HFFc6 (cell line): ENCODE measurements at regions not wholly inside any gene's neighbourhood (a gene's known extent, or its start where the extent isn't known, plus 50 kb on each side); places are given as distances from the start of the nearest gene placed in this dataset.

Experiments used
- DNase-seq: peaks from one replicate; pipeline ENCODE4 v3.0.0-alpha.2; 2018
- H3K27ac Mint-ChIP-seq: 2 replicates; pipeline ENCODE4 v1.8.0; 2020; ENCODE audit warnings: mild to moderate bottlenecking, mixed read lengths
- H3K27me3 Mint-ChIP-seq: 2 replicates; pipeline ENCODE4 v1.8.0; 2021; ENCODE audit warnings: mild to moderate bottlenecking, moderate library complexity, mixed read lengths; ENCODE audit not compliant: insufficient read depth
- H3K36me3 Mint-ChIP-seq: 2 replicates; pipeline ENCODE4 v1.8.0; 2021; ENCODE audit warnings: low read depth, mixed read lengths
- H3K4me1 Mint-ChIP-seq: 2 replicates; pipeline ENCODE4 v1.8.0; 2020; ENCODE audit warnings: low read depth, mixed read lengths
- H3K4me3 Mint-ChIP-seq: 2 replicates; pipeline ENCODE4 v1.8.0; 2020; ENCODE audit warnings: mild to moderate bottlenecking, moderate library complexity, mixed read lengths
- H3K9me3 Mint-ChIP-seq: 2 replicates; pipeline ENCODE4 v1.8.0; 2020; ENCODE audit warnings: mild to moderate bottlenecking, mixed read lengths
- TF ChIP-seq, protein P1 (sequence below): fragments of 200-600 bp; sonication (generic); IDR thresholded peaks from 2 replicates; pipeline ENCODE4 v1.5.0; 2021; ENCODE audit warnings: antibody characterized with exemption, mild to moderate bottlenecking

DNA sequence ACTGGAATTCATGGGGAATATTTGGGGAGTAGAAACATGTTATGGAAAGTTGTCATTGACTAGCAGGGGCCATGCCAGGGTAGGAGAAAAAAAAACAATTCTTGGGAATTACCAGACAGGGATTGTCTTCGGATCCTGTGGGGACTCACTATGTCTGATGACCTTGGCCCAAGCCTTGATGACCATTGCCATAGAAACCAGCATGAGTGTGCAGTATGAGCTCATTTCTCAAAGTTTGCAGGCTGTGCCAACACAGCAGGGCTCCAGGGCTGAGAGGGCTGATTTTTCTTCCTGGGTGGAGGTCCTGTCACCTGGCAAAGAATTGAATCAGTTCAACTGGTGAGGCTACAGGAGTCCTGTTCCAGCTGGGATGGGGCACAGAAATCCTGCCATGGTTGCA is 198.3 kb downstream of the ADRA2A start:
- peaks cover 1% of the 10 kb centered on the region; the same call in 1 of the 2 replicates for H3K27me3 Mint-ChIP-seq
- TF ChIP-seq, protein P1, sequence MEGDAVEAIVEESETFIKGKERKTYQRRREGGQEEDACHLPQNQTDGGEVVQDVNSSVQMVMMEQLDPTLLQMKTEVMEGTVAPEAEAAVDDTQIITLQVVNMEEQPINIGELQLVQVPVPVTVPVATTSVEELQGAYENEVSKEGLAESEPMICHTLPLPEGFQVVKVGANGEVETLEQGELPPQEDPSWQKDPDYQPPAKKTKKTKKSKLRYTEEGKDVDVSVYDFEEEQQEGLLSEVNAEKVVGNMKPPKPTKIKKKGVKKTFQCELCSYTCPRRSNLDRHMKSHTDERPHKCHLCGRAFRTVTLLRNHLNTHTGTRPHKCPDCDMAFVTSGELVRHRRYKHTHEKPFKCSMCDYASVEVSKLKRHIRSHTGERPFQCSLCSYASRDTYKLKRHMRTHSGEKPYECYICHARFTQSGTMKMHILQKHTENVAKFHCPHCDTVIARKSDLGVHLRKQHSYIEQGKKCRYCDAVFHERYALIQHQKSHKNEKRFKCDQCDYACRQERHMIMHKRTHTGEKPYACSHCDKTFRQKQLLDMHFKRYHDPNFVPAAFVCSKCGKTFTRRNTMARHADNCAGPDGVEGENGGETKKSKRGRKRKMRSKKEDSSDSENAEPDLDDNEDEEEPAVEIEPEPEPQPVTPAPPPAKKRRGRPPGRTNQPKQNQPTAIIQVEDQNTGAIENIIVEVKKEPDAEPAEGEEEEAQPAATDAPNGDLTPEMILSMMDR, result no peak
- H3K4me1 Mint-ChIP-seq, result no peaks in the 10 kb centered on the region
- no peaks in the 10 kb centered on the region for H3K36me3 Mint-ChIP-seq
- H3K4me3 Mint-ChIP-seq, result no peak overlapping the region
- peaks cover 44% of the 10 kb centered on the region for H3K9me3 Mint-ChIP-seq
- no peak for DNase-seq
- H3K27ac Mint-ChIP-seq, result no peak overlapping the region

DNA sequence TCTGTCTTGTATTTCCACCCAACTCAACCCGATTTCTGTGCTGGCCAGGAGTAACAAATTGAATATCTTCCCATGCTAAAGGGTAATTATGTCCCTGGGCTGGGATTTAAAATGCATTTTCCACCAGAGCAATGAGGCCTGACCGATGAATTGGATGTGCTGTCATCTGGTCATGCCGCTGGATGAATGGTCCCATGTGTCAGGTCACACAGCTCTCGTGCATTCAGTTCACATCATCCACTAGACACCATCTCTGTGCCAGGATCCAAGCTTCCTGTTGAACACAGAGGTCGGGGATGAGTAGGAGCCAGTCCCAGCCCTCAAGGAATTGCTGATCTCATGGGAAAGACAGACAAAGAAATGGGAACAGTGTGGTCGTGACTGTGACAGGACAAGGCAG is 200.8 kb downstream of the ADRA2A start:
- Mint-ChIP-seq H3K9me3 (peaks cover 48% of the 10 kb centered on the region), H3K36me3 (no peaks in the 10 kb centered on the region), H3K4me1 (no peaks in the 10 kb centered on the region), H3K27me3 (peaks cover 1% of the 10 kb centered on the region), H3K4me3 (no peak overlapping the region), H3K27ac (no peak overlapping the region)
- DNase-seq, result no peak
- TF ChIP-seq, protein P1, result no peak

DNA sequence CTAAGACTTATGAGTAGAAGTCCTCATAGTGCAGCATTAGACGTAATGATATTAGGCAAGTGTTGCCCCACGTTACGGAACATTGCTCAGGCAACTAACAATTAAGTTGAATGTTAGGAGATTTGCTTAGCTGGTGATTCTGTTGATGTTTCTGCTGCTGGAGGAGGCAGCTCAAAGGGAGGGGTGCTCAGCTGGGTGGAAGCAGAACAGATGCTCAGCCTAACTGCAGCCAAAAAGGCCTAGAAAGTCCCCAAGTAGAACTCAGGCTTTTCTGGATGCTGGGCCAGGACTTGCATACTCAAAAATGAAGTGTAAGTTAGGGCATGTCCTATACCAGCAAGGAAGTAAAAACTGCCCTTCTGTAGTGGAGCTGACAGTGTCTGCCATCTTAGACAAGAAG is 201.4 kb downstream of the ADRA2A start:
- peaks cover 42% of the 10 kb centered on the region for H3K9me3 Mint-ChIP-seq
- H3K27ac Mint-ChIP-seq, result no peak overlapping the region
- H3K4me1 Mint-ChIP-seq, result no peaks in the 10 kb centered on the region
- H3K36me3 Mint-ChIP-seq, result no peaks in the 10 kb centered on the region
- TF ChIP-seq, protein P1, result no peak
- H3K27me3 Mint-ChIP-seq, result peaks cover 1% of the 10 kb centered on the region
- no peak for DNase-seq
- no peak overlapping the region for H3K4me3 Mint-ChIP-seq

DNA sequence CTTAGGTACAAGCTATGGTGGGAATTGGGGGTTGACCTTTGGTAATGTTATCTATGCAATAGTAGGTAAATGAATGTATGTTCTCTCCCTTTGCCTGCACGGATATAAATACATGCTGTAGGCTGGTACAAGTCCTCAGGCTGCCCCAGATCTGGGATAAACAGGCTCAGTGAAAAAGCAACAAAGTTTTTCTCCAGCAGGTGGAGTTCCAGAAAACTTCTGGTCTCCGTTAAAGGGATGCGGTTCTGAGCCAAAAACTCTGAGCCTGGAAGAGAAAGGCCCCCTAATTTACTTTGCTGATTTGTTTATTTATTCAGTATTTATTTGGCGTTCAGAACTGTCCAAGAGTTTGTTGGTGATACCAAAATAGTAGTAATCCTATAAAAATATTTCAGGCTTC is 204.7 kb downstream of the ADRA2A start:
- Mint-ChIP-seq H3K27ac (no peak overlapping the region), H3K36me3 (no peaks in the 10 kb centered on the region), H3K4me1 (no peaks in the 10 kb centered on the region), H3K4me3 (no peak overlapping the region), H3K27me3 (no peaks in the 10 kb centered on the region; the same call in 1 of the 2 replicates), H3K9me3 (peaks cover 25% of the 10 kb centered on the region)
- TF ChIP-seq, protein P1, result peak; percentile 37; the same call in 1 of the 2 replicates
- no peak for DNase-seq

DNA sequence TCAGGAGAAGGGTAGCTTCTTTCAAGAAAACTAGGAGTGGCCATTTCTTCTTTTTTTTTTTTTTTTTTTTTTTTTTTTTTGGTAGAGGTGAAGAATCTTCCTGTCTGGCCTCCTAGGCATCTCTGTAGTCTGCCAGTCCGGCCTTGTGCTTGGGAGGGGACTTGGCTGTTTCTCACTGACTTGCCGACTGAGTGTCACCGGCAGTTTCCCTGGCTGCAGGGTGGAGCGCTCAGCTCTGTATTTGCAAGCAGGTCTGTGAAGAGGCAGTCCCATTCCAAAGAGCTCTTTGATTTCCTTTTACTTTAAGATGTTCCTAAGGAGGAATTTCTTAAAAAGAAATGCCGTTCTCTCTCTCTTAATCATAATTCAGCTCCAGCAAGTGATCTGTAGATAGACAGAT is 212.6 kb downstream of the ADRA2A start:
- Mint-ChIP-seq H3K36me3 (no peaks in the 10 kb centered on the region), H3K9me3 (peaks cover 20% of the 10 kb centered on the region), H3K4me1 (no peaks in the 10 kb centered on the region), H3K27me3 (no peaks in the 10 kb centered on the region), H3K27ac (no peak overlapping the region), H3K4me3 (no peak overlapping the region)
- TF ChIP-seq, protein P1, result no peak
- no peak for DNase-seq

DNA sequence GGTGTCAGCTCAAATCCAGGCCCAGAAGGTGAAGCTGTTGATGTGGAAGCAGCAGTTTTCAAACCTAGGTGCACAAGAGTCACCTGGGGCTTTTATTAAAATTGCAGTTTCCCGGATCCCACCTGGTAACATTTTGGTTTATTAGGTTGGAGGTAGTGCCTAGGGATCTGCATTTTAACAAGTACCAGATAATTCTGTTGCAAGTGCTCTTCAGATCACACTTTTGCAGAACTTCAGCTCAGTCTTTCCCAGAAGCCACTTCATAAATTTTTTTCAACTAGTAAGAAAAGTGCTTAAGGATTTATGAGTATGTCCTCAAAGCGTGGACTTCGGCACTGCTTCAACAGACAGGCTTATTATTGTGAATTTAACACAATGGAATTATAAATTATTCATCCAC is 213.8 kb downstream of the ADRA2A start:
- Mint-ChIP-seq H3K4me3 (no peak overlapping the region), H3K4me1 (no peaks in the 10 kb centered on the region), H3K36me3 (no peaks in the 10 kb centered on the region), H3K27ac (no peak overlapping the region), H3K9me3 (peaks cover 32% of the 10 kb centered on the region), H3K27me3 (no peaks in the 10 kb centered on the region)
- no peak for DNase-seq
- TF ChIP-seq, protein P1, result no peak
